Liver (tissue), 8 donors: ENCODE measurements at regions not wholly inside any gene's neighbourhood (a gene's known extent, or its start where the extent isn't known, plus 50 kb on each side); places are given as distances from the start of the nearest gene placed in this dataset.

Source experiments
- DNase-seq: peaks from one replicate; pipeline ENCODE4 v3.0.0-alpha.2; 2017; ENCODE audit warnings: low spot score
- H3K27ac ChIP-seq, 2 donors: one replicate each; pipeline ENCODE4 v1.7.0; 2013; ENCODE audit warnings: inconsistent platforms in 2 of 2, low read length in 2 of 2, control low read depth in 1 of 2, low read depth in 1 of 2, mild to moderate bottlenecking in 1 of 2
- H3K27me3 ChIP-seq, 4 donors: one replicate each; pipeline versions ENCODE4 v1.6.1 to v1.7.0; 2013; ENCODE audit warnings: low read length in 3 of 4, inconsistent platforms in 1 of 4, mild to moderate bottlenecking in 1 of 4, moderate library complexity in 1 of 4; ENCODE audit not compliant: control insufficient read depth in 4 of 4, insufficient read depth in 4 of 4
- H3K36me3 ChIP-seq, 4 donors: one replicate each; pipeline versions ENCODE4 v1.6.1 to v1.7.0; 2013; ENCODE audit warnings: low read length in 3 of 4, mild to moderate bottlenecking in 3 of 4, low read depth in 1 of 4, moderate library complexity in 1 of 4; ENCODE audit not compliant: control insufficient read depth in 4 of 4, insufficient read depth in 3 of 4
- H3K4me1 ChIP-seq, 4 donors: one replicate each; pipeline versions ENCODE4 v1.6.1 to v1.7.0; 2013; ENCODE audit warnings: low read length in 3 of 4, mild to moderate bottlenecking in 3 of 4, moderate library complexity in 1 of 4; ENCODE audit not compliant: control insufficient read depth in 4 of 4, insufficient read depth in 4 of 4
- H3K4me3 ChIP-seq, 3 donors: one replicate each; pipeline versions ENCODE4 v1.6.1 to v1.7.0; 2013; ENCODE audit warnings: low read length in 3 of 3, control low read depth in 1 of 3, low read depth in 1 of 3, mild to moderate bottlenecking in 1 of 3
- H3K9ac ChIP-seq, 2 donors: one replicate each; pipeline ENCODE4 v1.7.0; 2013; ENCODE audit warnings: low read length in 2 of 2, mild to moderate bottlenecking in 2 of 2, moderate library complexity in 2 of 2, control low read depth in 1 of 2, low read depth in 1 of 2
- H3K9me3 ChIP-seq, 4 donors: one replicate each; pipeline versions ENCODE4 v1.6.1 to v1.7.0; 2013; ENCODE audit warnings: low read length in 3 of 4; ENCODE audit not compliant: control insufficient read depth in 4 of 4
- FOXA2 ChIP-seq: IDR thresholded peaks from 2 replicates; pipeline ENCODE4 v1.6.1; 2016; ENCODE audit warnings: antibody characterized with exemption
- GABPA ChIP-seq, 2 donors: IDR thresholded peaks in 1 of 2; conservative IDR thresholded peaks in 1 of 2; 2 replicates each; pipeline ENCODE4 v1.6.1; 2016; ENCODE audit warnings: antibody characterized with exemption in 2 of 2, mild to moderate bottlenecking in 1 of 2, moderate library complexity in 1 of 2
- HNF4A ChIP-seq, 2 donors: conservative IDR thresholded peaks; 2 replicates each; pipeline ENCODE4 v1.6.1; 2016; ENCODE audit warnings: antibody characterized with exemption in 2 of 2, mild to moderate bottlenecking in 2 of 2
- HNF4G ChIP-seq: IDR thresholded peaks from 2 replicates; pipeline ENCODE4 v1.6.1; 2016; ENCODE audit warnings: antibody characterized with exemption
- JUND ChIP-seq, 2 donors: IDR thresholded peaks; 2 replicates each; pipeline ENCODE4 v1.6.1; 2016; ENCODE audit warnings: antibody characterized with exemption in 2 of 2
- NR2F2 ChIP-seq: IDR thresholded peaks from 2 replicates; pipeline ENCODE4 v1.6.1; 2016; ENCODE audit warnings: antibody characterized with exemption
- RAD21 ChIP-seq, 2 donors: IDR thresholded peaks; 2 replicates each; pipeline ENCODE4 v1.6.1; 2016; ENCODE audit warnings: antibody characterized with exemption in 2 of 2, mild to moderate bottlenecking in 2 of 2
- RXRA ChIP-seq, 2 donors: IDR thresholded peaks; 2 replicates each; pipeline ENCODE4 v1.6.1; 2017 to 2018; ENCODE audit warnings: antibody characterized with exemption in 2 of 2, mild to moderate bottlenecking in 1 of 2
- TAF1 ChIP-seq: conservative IDR thresholded peaks from 2 replicates; pipeline ENCODE4 v1.6.1; 2016; ENCODE audit warnings: antibody characterized with exemption, mild to moderate bottlenecking
- YY1 ChIP-seq: IDR thresholded peaks from 2 replicates; pipeline ENCODE4 v1.6.1; 2016; ENCODE audit warnings: antibody characterized with exemption, mild to moderate bottlenecking
- whole genome bisulfite sequencing: extraction: QIAGEN DNeasy Blood & Tissue Kit; methylation state at CpG from one replicate; pipeline ENCODE4 v1.1.7; 2013; 5-methylcytosine and 5-hydroxymethylcytosine counted together
- TF ChIP-seq, protein P1 (sequence below): IDR thresholded peaks from 2 replicates; pipeline ENCODE4 v1.6.1; 2016; ENCODE audit warnings: antibody characterized with exemption
- TF ChIP-seq, protein P2 (sequence below): IDR thresholded peaks from 2 replicates; pipeline ENCODE4 v1.6.1; 2016; ENCODE audit warnings: antibody characterized with exemption
- TF ChIP-seq, protein P3 (sequence below): IDR thresholded peaks from 2 replicates; pipeline ENCODE4 v1.6.1; 2016; ENCODE audit warnings: antibody characterized with exemption, mild to moderate bottlenecking
- TF ChIP-seq, protein P4 (sequence below): fragments of 150-350 bp; IDR thresholded peaks from 2 replicates; pipeline ENCODE4 v1.5.1; 2017; ENCODE audit warnings: improper control_type of control experiment, low read depth, low read length; ENCODE audit not compliant: missing input control
- donor health status: healthy.
- donor health status: healthy.
- donor health status: healthy.
- donor health status: healthy.
- donor health status: healthy.

DNA sequence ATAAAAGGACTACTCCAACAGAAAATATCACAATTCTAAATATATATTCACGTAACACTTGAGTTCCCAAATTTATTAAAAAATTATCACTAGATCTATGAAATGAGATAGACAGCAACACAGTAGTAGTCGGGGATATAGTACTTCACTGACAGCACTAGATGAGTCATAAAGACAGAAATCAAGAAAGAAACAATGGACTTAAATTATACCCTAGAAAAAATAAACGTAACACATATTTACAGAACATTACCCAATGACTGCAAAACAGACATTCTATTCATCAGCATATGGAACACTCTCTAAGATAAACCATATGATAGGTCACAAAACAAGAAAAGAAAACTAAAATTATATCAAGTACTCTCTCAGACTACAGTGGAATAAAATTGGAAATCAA is 429.4 kb downstream of the MBD2 start:
- no peak overlapping the region for H3K4me3 ChIP-seq

DNA sequence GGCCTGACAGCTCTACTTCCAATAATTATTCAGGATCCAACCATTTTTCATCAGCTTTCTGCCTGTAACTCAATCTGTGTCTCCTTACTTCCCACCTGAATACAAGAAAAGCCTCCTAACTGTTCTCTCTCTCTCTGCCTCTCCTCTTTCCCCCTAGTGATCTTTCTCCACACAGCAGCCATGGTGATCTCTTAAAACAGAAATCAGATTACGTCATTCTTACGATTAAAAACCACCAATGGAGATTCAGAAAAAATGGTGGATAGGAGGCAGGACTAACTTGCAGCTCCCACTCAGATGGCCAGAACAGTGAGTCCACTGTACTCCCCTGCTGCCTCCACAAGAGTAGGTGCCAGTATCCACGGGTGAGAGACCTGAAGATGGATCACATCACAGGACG is 431.7 kb downstream of the MBD2 start:
- 78% methylated on average over 4 of the region's 4 CpGs for whole genome bisulfite sequencing
- H3K9ac ChIP-seq, result no peak overlapping the region
- H3K4me3 ChIP-seq, result no peak overlapping the region
- no peaks in the 10 kb centered on the region for H3K4me1 ChIP-seq
- H3K27me3 ChIP-seq, result no peaks in the 10 kb centered on the region
- DNase-seq, result no peak
- no peaks in the 10 kb centered on the region for H3K36me3 ChIP-seq
- H3K9me3 ChIP-seq, result no peaks in the 10 kb centered on the region
- H3K27ac ChIP-seq, result no peak overlapping the region
- TF ChIP-seq GABPA (IDR thresholded peaks at IDR 0.05 in 1 of 2, conservative IDR thresholded peaks at IDR 0.05 in 1 of 2), result no peak
- TF ChIP-seq RXRA (IDR thresholded peaks at IDR 0.05), result no peak
- no peak for TF ChIP-seq RAD21 (IDR thresholded peaks at IDR 0.05)
- TF ChIP-seq, protein P1, sequence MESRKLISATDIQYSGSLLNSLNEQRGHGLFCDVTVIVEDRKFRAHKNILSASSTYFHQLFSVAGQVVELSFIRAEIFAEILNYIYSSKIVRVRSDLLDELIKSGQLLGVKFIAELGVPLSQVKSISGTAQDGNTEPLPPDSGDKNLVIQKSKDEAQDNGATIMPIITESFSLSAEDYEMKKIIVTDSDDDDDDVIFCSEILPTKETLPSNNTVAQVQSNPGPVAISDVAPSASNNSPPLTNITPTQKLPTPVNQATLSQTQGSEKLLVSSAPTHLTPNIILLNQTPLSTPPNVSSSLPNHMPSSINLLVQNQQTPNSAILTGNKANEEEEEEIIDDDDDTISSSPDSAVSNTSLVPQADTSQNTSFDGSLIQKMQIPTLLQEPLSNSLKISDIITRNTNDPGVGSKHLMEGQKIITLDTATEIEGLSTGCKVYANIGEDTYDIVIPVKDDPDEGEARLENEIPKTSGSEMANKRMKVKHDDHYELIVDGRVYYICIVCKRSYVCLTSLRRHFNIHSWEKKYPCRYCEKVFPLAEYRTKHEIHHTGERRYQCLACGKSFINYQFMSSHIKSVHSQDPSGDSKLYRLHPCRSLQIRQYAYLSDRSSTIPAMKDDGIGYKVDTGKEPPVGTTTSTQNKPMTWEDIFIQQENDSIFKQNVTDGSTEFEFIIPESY, result no peak
- no peak for TF ChIP-seq JUND (IDR thresholded peaks at IDR 0.05)
- TF ChIP-seq HNF4G, result no peak
- TF ChIP-seq, protein P2, sequence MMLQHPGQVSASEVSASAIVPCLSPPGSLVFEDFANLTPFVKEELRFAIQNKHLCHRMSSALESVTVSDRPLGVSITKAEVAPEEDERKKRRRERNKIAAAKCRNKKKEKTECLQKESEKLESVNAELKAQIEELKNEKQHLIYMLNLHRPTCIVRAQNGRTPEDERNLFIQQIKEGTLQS, result no peak
- no peak for TF ChIP-seq FOXA2
- TF ChIP-seq NR2F2, result no peak
- TF ChIP-seq, protein P3, sequence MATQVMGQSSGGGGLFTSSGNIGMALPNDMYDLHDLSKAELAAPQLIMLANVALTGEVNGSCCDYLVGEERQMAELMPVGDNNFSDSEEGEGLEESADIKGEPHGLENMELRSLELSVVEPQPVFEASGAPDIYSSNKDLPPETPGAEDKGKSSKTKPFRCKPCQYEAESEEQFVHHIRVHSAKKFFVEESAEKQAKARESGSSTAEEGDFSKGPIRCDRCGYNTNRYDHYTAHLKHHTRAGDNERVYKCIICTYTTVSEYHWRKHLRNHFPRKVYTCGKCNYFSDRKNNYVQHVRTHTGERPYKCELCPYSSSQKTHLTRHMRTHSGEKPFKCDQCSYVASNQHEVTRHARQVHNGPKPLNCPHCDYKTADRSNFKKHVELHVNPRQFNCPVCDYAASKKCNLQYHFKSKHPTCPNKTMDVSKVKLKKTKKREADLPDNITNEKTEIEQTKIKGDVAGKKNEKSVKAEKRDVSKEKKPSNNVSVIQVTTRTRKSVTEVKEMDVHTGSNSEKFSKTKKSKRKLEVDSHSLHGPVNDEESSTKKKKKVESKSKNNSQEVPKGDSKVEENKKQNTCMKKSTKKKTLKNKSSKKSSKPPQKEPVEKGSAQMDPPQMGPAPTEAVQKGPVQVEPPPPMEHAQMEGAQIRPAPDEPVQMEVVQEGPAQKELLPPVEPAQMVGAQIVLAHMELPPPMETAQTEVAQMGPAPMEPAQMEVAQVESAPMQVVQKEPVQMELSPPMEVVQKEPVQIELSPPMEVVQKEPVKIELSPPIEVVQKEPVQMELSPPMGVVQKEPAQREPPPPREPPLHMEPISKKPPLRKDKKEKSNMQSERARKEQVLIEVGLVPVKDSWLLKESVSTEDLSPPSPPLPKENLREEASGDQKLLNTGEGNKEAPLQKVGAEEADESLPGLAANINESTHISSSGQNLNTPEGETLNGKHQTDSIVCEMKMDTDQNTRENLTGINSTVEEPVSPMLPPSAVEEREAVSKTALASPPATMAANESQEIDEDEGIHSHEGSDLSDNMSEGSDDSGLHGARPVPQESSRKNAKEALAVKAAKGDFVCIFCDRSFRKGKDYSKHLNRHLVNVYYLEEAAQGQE, result no peak
- TF ChIP-seq HNF4A (conservative IDR thresholded peaks at IDR 0.05), result no peak
- TF ChIP-seq, protein P4, sequence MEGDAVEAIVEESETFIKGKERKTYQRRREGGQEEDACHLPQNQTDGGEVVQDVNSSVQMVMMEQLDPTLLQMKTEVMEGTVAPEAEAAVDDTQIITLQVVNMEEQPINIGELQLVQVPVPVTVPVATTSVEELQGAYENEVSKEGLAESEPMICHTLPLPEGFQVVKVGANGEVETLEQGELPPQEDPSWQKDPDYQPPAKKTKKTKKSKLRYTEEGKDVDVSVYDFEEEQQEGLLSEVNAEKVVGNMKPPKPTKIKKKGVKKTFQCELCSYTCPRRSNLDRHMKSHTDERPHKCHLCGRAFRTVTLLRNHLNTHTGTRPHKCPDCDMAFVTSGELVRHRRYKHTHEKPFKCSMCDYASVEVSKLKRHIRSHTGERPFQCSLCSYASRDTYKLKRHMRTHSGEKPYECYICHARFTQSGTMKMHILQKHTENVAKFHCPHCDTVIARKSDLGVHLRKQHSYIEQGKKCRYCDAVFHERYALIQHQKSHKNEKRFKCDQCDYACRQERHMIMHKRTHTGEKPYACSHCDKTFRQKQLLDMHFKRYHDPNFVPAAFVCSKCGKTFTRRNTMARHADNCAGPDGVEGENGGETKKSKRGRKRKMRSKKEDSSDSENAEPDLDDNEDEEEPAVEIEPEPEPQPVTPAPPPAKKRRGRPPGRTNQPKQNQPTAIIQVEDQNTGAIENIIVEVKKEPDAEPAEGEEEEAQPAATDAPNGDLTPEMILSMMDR, result no peak
- TF ChIP-seq YY1, result no peak
- no peak for TF ChIP-seq TAF1

More for the DNA sequence above, 429.4 kb downstream of the MBD2 start:
- 76% methylated on average over 3 of the region's 3 CpGs for WGBS
- Histone ChIP-seq H3K9me3 (no peaks in the 10 kb centered on the region), H3K4me1 (no peaks in the 10 kb centered on the region), H3K36me3 (no peaks in the 10 kb centered on the region), H3K9ac (no peak overlapping the region), H3K27ac (no peak overlapping the region), H3K27me3 (no peaks in the 10 kb centered on the region)
- TF ChIP-seq YY1, result no peak
- no peak for TF ChIP-seq NR2F2
- no peak for TF ChIP-seq HNF4G
- TF ChIP-seq, protein P3, result no peak
- TF ChIP-seq TAF1, result no peak
- no peak for TF ChIP-seq RXRA (IDR thresholded peaks at IDR 0.05)
- TF ChIP-seq, protein P1, result no peak
- DNase-seq, result no peak
